ENCODE measurements at regions not wholly inside any gene's neighbourhood (a gene's known extent, or its start where the extent isn't known, plus 50 kb on each side); places are given as distances from the start of the nearest gene placed in this dataset.
A peak's percentile ranks its signal among the peaks of the same experiment; 100 is the strongest.

DNA sequence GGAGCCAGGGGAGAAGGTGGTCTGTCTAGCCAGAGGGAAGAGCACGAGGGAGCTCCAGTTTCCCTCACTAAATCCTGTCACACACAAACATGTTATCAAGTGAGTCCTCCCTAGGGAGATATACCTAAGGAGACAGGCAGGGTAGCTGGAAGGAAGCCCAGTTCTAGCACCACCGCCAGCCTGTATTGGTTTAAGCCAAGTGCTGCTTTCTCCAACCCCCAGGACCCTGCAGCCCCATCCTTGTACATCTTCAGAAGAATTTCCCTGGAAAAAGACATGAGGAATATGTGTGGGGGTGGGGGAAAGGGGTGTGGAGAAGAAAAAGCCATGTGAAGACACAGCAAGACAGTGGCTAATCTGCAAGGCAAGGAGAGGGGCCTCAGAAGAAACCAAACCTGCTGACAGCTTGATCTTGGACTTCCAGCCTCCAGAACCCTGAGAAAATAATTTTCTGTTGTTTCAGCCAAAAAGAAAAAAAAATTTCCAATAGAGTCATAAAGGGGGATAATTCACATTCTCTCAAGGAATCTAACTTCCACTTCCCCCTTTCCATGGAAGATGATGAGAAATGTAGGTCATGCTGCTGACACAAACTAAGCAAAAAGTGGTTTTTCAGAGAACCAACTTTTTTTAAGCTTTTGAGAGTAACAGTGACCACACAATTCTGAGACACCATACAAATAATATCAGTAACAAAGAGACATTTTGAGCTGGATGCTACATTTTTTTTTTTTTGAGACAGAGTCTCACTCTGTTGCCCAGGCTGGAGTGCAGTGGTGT lies 103.2 kb upstream of the PRDM1 start:
- Mint-ChIP-seq H3K4me1 (ENCODE audit: low read depth) (peaks cover 16% of the 10 kb centered on the region), H3K36me3 (ENCODE audit: low read depth) (peaks cover 10% of the 10 kb centered on the region), H3K9me3 (ENCODE audit: low read depth) (no peaks in the 10 kb centered on the region), H3K4me3 (ENCODE audit: unreplicated experiment) (no peak overlapping the region), H3K27ac (ENCODE audit: unreplicated experiment) (no peak overlapping the region), H3K27me3 (ENCODE audit: low read depth) (peaks cover 57% of the 10 kb centered on the region)
- TF ChIP-seq, protein P1, sequence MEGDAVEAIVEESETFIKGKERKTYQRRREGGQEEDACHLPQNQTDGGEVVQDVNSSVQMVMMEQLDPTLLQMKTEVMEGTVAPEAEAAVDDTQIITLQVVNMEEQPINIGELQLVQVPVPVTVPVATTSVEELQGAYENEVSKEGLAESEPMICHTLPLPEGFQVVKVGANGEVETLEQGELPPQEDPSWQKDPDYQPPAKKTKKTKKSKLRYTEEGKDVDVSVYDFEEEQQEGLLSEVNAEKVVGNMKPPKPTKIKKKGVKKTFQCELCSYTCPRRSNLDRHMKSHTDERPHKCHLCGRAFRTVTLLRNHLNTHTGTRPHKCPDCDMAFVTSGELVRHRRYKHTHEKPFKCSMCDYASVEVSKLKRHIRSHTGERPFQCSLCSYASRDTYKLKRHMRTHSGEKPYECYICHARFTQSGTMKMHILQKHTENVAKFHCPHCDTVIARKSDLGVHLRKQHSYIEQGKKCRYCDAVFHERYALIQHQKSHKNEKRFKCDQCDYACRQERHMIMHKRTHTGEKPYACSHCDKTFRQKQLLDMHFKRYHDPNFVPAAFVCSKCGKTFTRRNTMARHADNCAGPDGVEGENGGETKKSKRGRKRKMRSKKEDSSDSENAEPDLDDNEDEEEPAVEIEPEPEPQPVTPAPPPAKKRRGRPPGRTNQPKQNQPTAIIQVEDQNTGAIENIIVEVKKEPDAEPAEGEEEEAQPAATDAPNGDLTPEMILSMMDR (IDR thresholded peaks at IDR 0.05), result no peak
- DNase-seq (ENCODE audit: low spot score), result no peak

DNA sequence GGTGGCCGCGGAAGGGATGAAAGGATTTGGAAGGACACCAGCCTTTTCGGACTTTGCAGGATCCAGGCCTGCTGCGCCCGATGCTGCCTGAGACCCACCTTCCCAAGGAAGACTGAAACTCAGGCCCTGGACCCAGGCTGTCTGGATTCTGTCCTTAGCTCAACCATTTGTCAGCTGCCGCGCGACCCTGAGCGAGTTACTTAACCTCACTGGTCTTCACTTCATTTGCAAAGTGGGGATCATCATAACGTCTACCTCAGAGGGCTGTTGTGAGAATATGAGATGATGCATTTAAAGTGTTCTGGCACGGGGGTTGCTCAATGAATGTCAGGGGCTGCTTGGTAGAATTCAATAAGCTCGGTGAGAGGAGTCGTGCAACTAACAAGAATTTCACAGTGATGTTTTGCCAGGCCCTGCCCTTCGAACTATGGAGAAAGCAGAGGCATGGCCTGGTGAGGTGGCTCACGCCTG lies 104.2 kb upstream of the PRDM1 start:
- Mint-ChIP-seq H3K27me3 (ENCODE audit: low read depth) (peaks cover 50% of the 10 kb centered on the region), H3K4me3 (ENCODE audit: unreplicated experiment) (peak overlapping the region; percentile 46), H3K36me3 (ENCODE audit: low read depth) (peaks cover 7% of the 10 kb centered on the region), H3K9me3 (ENCODE audit: low read depth) (no peaks in the 10 kb centered on the region), H3K4me1 (ENCODE audit: low read depth) (peaks cover 16% of the 10 kb centered on the region), H3K27ac (ENCODE audit: unreplicated experiment) (no peak overlapping the region)
- DNase-seq (ENCODE audit: low spot score), result no peak
- TF ChIP-seq, protein P1 (IDR thresholded peaks at IDR 0.05), result no peak

DNA sequence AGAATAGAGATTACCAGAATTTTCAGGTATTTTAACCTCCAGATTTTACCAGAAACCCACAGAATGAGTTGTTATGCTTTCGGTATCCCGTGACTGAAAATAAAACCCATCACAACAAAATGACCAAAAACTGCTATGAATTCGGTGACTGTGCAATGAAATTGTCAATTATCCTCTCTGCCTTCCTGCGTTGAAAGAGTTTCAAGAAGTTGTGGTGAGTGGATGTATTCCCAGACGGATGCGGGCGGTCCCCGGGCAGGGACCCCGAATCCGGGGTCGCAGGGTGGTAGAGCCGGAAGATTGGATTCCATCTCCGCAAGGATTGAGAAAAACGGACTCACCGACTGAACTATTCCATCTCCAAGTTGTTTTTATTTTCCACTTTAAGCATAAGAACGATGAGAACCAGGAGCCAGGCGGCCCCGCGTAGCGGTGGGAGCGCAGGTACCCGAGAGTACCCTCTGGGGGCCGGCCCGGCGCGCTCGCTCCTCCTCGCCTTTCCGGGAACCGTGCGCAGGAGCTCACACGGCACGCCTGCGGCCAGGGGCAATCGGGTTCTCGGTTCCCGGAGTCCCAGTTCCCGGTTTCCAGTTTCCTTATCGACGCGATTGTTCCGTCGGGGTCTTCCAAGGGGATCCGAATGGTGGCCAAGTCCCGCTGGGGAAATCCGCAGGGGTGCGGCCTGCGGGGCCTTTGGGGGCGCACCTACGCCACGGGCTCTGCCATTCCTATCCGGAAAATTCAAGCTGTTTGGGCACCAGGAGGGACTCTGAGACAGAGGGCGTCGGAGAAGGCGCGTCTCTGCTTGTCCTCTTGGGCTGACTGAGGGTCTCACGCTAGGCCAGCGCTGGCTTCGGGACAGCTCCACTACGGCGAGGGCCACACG lies 104.9 kb upstream of the PRDM1 start:
- TF ChIP-seq, protein P1 (IDR thresholded peaks at IDR 0.05), result no peak
- Mint-ChIP-seq H3K9me3 (ENCODE audit: low read depth) (no peaks in the 10 kb centered on the region), H3K27me3 (ENCODE audit: low read depth) (peaks cover 49% of the 10 kb centered on the region), H3K36me3 (ENCODE audit: low read depth) (peaks cover 7% of the 10 kb centered on the region), H3K4me3 (ENCODE audit: unreplicated experiment) (peak overlapping the region; percentile 54), H3K4me1 (ENCODE audit: low read depth) (peaks cover 14% of the 10 kb centered on the region), H3K27ac (ENCODE audit: unreplicated experiment) (no peak overlapping the region)
- DNase-seq (ENCODE audit: low spot score), result no peak

DNA sequence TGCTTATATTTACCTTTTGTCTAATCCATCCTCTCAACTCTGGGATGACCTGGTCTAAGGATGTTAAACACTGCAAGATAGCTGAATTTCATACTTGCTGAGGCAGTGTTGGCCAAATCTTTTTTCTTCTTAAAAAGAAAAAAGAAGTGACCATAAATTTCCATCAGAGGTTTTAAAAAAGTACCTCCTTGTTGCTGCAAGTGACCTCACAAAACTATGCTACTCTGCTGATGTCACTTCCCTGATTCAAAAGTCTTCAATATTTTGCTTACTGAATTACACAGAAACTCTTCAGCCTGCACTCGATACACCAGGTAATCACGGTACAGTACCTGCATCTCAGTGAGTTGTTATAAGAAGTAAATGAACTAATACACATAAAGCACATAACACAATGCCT lies 107.2 kb upstream of the PRDM1 start:
- H3K4me1 Mint-ChIP-seq (ENCODE audit: low read depth), result peaks cover 7% of the 10 kb centered on the region
- H3K36me3 Mint-ChIP-seq (ENCODE audit: low read depth), result peaks cover 5% of the 10 kb centered on the region
- no peak overlapping the region for H3K27ac Mint-ChIP-seq (ENCODE audit: unreplicated experiment)
- DNase-seq (ENCODE audit: low spot score), result no peak
- H3K9me3 Mint-ChIP-seq (ENCODE audit: low read depth), result no peaks in the 10 kb centered on the region
- peaks cover 43% of the 10 kb centered on the region for H3K27me3 Mint-ChIP-seq (ENCODE audit: low read depth)
- TF ChIP-seq, protein P1 (IDR thresholded peaks at IDR 0.05), result no peak
- H3K4me3 Mint-ChIP-seq (ENCODE audit: unreplicated experiment), result no peak overlapping the region

DNA sequence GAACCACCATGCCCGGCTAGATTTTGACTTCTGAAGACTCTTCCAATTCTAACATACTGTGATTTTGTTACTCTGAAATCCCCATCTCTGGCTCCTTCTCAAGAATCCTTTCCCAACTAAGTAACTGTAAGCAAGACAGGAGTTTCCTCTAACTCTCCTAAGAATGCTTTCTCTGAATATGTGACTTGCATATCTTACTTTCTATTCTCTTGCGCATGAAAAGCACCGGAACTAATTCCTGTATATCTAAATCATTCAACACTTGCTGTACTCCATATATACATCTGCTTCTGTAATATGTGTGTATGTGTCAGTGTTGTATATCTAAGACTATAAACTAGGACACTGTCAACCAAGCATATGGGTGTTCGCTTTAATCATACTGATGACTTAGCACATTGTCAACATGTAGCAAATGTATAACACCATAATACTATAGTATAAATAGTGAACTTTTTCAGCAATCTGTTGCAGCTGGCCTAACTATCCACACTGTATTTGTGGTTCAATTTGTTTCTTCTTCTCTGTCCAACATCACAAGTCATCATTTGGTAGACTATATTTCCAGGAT lies 108.1 kb upstream of the PRDM1 start:
- Mint-ChIP-seq H3K4me3 (ENCODE audit: unreplicated experiment) (no peak overlapping the region), H3K27me3 (ENCODE audit: low read depth) (peaks cover 43% of the 10 kb centered on the region), H3K36me3 (ENCODE audit: low read depth) (peaks cover 11% of the 10 kb centered on the region), H3K4me1 (ENCODE audit: low read depth) (peaks cover 7% of the 10 kb centered on the region), H3K9me3 (ENCODE audit: low read depth) (peaks cover 7% of the 10 kb centered on the region), H3K27ac (ENCODE audit: unreplicated experiment) (no peak overlapping the region)
- TF ChIP-seq, protein P1 (IDR thresholded peaks at IDR 0.05), result no peak
- DNase-seq (ENCODE audit: low spot score), result no peak
